DMS114 treated with DMSO at 0.1 percent for 48 hours (cell line): ENCODE measurements at regions not wholly inside any gene's neighbourhood (a gene's known extent, or its start where the extent isn't known, plus 50 kb on each side); places are given as distances from the start of the nearest gene placed in this dataset.

Experiments
- DNase-seq: peaks from one replicate; lab custom pipeline; 2025; ENCODE audit not compliant: unreplicated experiment; lab: John Stamatoyannopoulos, UW

GRCh38 chr4:22901631-22902030 is 208.9 kb downstream of the GBA3 start:
- no peak for DNase-seq

GRCh38 chr4:22900876-22901275 is 208.1 kb downstream of the GBA3 start:
- no peak for DNase-seq

DNA sequence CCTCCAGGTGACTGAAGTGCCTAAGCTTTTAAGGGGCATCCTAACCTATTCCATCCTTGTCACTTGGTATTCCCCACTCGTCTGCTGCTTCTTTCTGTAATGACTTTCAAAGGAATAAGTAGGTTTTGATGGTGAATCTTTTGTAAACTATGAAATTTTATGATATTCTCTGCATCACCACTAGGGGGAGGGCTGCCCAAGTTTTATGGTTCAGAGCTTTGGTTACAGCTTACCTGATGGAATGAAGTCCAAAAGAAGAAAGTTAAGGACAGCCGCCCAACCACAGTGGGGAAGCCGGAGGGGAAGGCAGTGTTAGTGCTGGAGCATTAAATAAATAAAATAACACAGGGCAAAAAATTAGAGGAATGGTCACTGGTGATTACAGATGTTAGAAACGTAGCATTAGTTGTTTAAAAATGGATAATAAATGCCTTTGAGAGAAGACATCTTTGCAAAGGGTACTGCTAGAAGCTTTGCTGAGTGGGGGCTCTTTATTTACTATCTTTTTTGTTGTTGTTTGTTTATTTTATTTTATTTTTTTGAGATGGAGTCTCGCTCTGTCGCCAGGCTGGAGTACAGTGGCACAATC is 204.9 kb downstream of the GBA3 start:
- DNase-seq: peak; percentile 10

DNA sequence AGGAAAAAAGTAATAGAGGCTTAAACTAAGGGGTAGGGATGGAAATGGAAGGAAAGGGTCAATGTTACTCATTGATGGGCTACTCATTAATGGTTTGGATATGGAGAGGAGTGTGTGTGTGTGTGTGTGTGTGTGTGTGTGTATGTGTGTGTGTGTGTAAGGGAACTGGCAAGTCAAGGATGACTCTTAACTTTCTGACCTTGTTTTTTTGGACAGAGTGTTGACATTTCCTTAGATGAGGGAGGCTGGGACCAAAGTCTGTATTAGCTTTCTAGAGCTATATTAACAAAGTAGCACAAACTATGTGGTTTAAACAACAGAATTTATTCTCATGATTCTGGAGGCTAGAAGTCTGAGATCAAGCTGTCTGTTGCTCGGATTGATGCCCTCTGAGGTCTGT is 202.7 kb downstream of the GBA3 start:
- DNase-seq: no peak

- no peak for DNase-seq
Measured at GRCh38 chr4:22884157-22884556, 191.4 kb downstream of the GBA3 start.

DNA sequence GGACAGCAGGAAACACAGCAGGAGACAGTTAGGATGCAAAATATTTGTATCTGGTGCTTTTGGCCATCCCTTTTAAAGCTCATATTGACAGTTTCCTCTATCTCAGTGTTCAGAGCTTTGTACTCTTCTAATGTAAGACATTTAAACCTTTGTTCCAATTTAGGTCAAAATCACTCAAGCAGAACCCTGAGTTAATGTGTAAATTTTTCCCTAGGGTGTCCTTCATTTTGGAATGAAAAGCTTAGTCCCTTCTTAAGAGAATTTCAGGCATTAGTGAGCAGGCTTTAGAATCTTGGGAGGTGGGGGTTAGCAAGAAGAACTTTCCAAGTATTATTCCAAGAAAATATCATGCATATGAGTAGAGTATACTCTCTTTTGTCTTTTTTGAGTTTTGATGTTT is 188.7 kb downstream of the GBA3 start:
- DNase-seq: no peak

GRCh38 chr4:22877486-22878052 is 184.8 kb downstream of the GBA3 start:
- no peak for DNase-seq

- DNase-seq: no peak
Measured at GRCh38 chr4:22876270-22876669, 183.5 kb downstream of the GBA3 start.

GRCh38 chr4:22875587-22876257 is 183.0 kb downstream of the GBA3 start:
- DNase-seq: no peak

- DNase-seq: no peak
Measured at GRCh38 chr4:22874334-22874912, 181.7 kb downstream of the GBA3 start.

DNA sequence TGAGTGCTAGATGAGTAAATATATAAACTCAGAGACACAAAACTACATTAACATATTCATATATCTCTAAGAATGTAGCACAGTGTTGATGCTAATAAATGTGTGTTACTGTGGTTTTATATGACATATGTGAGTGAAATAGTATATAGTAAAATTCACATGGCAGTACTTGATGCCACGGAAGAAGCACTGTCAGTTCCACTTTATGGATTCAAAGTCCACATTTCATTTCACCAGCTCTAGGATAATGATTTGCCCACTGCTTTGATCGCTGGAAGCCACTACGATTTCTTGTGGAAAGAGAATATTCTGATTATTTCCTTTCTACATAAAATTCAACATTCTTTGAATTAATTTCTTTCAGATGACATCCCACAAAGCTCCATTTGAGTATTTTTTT is 181.2 kb downstream of the GBA3 start:
- no peak for DNase-seq

- no peak for DNase-seq
Measured at GRCh38 chr4:22870847-22871449, 178.2 kb downstream of the GBA3 start.

DNA sequence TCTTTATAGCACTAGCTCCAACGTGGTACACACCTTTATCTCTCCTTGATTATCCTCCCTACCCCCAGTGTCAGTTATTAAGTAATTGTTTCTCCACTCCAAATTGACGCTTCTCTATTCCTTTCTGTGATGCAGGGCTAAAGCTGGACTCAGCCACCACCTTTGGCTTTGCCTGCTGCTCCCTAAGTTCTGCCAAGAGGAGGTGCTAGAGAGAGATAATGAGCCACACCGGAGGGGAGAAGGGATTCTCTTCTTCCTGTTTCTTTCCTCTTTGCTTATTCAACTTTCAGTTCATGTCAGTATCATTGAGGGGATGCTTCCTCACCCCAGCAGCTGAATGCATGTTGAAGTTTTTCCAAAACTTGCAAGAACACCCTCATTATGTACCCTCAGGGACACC is 176.5 kb downstream of the GBA3 start:
- no peak for DNase-seq
